GM12878 (cell line): ENCODE measurements at regions not wholly inside any gene's neighbourhood (a gene's known extent, or its start where the extent isn't known, plus 50 kb on each side); places are given as distances from the start of the nearest gene placed in this dataset.

Source experiments
- CREM ChIP-seq: IDR thresholded peaks from 2 replicates; pipeline ENCODE4 v1.6.1; 2014; ENCODE audit warnings: antibody characterized with exemption, low read depth
- ESRRA ChIP-seq: IDR thresholded peaks from 2 replicates; pipeline ENCODE4 v1.6.1; 2012; ENCODE audit warnings: mild to moderate bottlenecking, low read length, improper control_type of control experiment
- EZH2 ChIP-seq: IDR thresholded peaks from 2 replicates; pipeline ENCODE4 v1.6.1; 2012; ENCODE audit warnings: low read depth, mild to moderate bottlenecking, control low read depth, inconsistent platforms, low read length, borderline replicate concordance; ENCODE audit not compliant: control insufficient read depth
- JUND ChIP-seq: IDR thresholded peaks from 2 replicates; pipeline ENCODE4 v1.6.1; 2012; ENCODE audit warnings: low read depth, mild to moderate bottlenecking, low read length, improper control_type of control experiment, moderate library complexity
- MXI1 ChIP-seq: fragments of 150-350 bp; IDR thresholded peaks from 2 replicates; pipeline ENCODE4 v1.6.1; 2011; ENCODE audit warnings: low read depth, mild to moderate bottlenecking, inconsistent platforms, low read length, improper control_type of control experiment
- RCOR1 ChIP-seq: conservative IDR thresholded peaks from 2 replicates; pipeline ENCODE4 v1.6.1; 2012; ENCODE audit warnings: low read depth, low read length, improper control_type of control experiment
- TCF12 ChIP-seq: IDR thresholded peaks from 2 replicates; pipeline ENCODE4 v1.6.1; 2011; ENCODE audit warnings: low read depth, mild to moderate bottlenecking, low read length
- TF ChIP-seq, protein P1 (sequence below): IDR thresholded peaks from 2 replicates; pipeline ENCODE4 v1.6.1; 2011; ENCODE audit warnings: mild to moderate bottlenecking, low read depth, low read length, moderate library complexity; ENCODE audit not compliant: insufficient replicate concordance
- TF ChIP-seq, protein P2 (sequence below): fragments of 450-650 bp; IDR thresholded peaks from 2 replicates; pipeline ENCODE4 v1.6.1; 2017; ENCODE audit warnings: mild to moderate bottlenecking
- TF ChIP-seq, protein P3 (sequence below): IDR thresholded peaks from 2 replicates; pipeline ENCODE4 v1.6.1; 2012; ENCODE audit warnings: low read depth, low read length, improper control_type of control experiment
- TF ChIP-seq, protein P4 (sequence below), 3 experiments: IDR thresholded peaks in 2 of 3; conservative IDR thresholded peaks in 1 of 3; 2 replicates each; pipeline ENCODE4 v1.5.1; 2011; ENCODE audit warnings: low read depth in 3 of 3, low read length in 3 of 3, mild to moderate bottlenecking in 3 of 3, control low read depth in 2 of 3, moderate library complexity in 2 of 3, inconsistent platforms in 1 of 3, mixed read lengths in 1 of 3; ENCODE audit not compliant: control insufficient read depth in 2 of 3, insufficient read depth in 1 of 3; ENCODE audit errors: extremely low read depth in 1 of 3
- TF ChIP-seq, protein P5 (sequence below): fragments of 450-650 bp; IDR thresholded peaks from 2 replicates; pipeline ENCODE4 v1.6.1; 2014; ENCODE audit warnings: mild to moderate bottlenecking
- TF ChIP-seq, protein P6 (sequence below): IDR thresholded peaks from 2 replicates; pipeline ENCODE4 v1.6.1; 2011; ENCODE audit warnings: low read depth, mild to moderate bottlenecking, low read length, moderate library complexity, borderline replicate concordance; ENCODE audit errors: extremely low read depth

DNA sequence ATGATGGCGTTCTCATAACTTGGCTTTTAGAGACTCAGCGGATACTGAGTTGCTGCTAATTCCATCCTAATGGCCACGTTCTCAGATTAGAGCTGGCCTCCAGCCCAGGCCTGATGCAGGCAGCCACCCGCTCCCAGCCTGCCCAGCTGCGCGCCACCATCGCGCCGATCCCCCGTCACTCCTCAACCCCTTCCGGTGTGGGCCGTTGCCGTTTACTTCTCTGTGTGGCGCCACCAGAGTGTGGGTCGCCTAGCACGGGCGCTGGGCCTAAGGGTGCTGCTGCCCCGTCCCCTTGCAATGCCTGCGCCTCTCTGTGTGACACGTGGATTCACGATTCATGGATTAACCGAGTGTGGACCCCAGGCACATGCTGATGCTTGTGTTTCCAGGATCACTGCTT lies 1116.0 kb downstream of the BRD1 start:
- TF ChIP-seq TCF12 (no peak), EZH2 (no peak), JUND (no peak), MXI1 (no peak), ESRRA (no peak), CREM (no peak), RCOR1 (no peak)
- TF ChIP-seq, protein P1, sequence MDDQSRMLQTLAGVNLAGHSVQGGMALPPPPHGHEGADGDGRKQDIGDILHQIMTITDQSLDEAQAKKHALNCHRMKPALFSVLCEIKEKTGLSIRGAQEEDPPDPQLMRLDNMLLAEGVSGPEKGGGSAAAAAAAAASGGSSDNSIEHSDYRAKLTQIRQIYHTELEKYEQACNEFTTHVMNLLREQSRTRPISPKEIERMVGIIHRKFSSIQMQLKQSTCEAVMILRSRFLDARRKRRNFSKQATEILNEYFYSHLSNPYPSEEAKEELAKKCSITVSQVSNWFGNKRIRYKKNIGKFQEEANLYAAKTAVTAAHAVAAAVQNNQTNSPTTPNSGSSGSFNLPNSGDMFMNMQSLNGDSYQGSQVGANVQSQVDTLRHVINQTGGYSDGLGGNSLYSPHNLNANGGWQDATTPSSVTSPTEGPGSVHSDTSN, result no peak
- TF ChIP-seq, protein P2, sequence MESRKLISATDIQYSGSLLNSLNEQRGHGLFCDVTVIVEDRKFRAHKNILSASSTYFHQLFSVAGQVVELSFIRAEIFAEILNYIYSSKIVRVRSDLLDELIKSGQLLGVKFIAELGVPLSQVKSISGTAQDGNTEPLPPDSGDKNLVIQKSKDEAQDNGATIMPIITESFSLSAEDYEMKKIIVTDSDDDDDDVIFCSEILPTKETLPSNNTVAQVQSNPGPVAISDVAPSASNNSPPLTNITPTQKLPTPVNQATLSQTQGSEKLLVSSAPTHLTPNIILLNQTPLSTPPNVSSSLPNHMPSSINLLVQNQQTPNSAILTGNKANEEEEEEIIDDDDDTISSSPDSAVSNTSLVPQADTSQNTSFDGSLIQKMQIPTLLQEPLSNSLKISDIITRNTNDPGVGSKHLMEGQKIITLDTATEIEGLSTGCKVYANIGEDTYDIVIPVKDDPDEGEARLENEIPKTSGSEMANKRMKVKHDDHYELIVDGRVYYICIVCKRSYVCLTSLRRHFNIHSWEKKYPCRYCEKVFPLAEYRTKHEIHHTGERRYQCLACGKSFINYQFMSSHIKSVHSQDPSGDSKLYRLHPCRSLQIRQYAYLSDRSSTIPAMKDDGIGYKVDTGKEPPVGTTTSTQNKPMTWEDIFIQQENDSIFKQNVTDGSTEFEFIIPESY, result no peak
- TF ChIP-seq, protein P3, sequence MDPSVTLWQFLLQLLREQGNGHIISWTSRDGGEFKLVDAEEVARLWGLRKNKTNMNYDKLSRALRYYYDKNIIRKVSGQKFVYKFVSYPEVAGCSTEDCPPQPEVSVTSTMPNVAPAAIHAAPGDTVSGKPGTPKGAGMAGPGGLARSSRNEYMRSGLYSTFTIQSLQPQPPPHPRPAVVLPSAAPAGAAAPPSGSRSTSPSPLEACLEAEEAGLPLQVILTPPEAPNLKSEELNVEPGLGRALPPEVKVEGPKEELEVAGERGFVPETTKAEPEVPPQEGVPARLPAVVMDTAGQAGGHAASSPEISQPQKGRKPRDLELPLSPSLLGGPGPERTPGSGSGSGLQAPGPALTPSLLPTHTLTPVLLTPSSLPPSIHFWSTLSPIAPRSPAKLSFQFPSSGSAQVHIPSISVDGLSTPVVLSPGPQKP, result no peak
- TF ChIP-seq, protein P4, sequence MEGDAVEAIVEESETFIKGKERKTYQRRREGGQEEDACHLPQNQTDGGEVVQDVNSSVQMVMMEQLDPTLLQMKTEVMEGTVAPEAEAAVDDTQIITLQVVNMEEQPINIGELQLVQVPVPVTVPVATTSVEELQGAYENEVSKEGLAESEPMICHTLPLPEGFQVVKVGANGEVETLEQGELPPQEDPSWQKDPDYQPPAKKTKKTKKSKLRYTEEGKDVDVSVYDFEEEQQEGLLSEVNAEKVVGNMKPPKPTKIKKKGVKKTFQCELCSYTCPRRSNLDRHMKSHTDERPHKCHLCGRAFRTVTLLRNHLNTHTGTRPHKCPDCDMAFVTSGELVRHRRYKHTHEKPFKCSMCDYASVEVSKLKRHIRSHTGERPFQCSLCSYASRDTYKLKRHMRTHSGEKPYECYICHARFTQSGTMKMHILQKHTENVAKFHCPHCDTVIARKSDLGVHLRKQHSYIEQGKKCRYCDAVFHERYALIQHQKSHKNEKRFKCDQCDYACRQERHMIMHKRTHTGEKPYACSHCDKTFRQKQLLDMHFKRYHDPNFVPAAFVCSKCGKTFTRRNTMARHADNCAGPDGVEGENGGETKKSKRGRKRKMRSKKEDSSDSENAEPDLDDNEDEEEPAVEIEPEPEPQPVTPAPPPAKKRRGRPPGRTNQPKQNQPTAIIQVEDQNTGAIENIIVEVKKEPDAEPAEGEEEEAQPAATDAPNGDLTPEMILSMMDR (IDR thresholded peaks at IDR 0.05 in 2 of 3, conservative IDR thresholded peaks at IDR 0.05 in 1 of 3; ENCODE audit: control insufficient read depth in 2 of 3, extremely low read depth in 1 of 3, insufficient read depth in 1 of 3, low read depth in 3 of 3, low read length in 3 of 3), result no peak
- TF ChIP-seq, protein P5, sequence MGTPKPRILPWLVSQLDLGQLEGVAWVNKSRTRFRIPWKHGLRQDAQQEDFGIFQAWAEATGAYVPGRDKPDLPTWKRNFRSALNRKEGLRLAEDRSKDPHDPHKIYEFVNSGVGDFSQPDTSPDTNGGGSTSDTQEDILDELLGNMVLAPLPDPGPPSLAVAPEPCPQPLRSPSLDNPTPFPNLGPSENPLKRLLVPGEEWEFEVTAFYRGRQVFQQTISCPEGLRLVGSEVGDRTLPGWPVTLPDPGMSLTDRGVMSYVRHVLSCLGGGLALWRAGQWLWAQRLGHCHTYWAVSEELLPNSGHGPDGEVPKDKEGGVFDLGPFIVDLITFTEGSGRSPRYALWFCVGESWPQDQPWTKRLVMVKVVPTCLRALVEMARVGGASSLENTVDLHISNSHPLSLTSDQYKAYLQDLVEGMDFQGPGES, result no peak
- TF ChIP-seq, protein P6, sequence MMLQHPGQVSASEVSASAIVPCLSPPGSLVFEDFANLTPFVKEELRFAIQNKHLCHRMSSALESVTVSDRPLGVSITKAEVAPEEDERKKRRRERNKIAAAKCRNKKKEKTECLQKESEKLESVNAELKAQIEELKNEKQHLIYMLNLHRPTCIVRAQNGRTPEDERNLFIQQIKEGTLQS, result no peak
